B cell (primary cell): ENCODE measurements at regions not wholly inside any gene's neighbourhood (a gene's known extent, or its start where the extent isn't known, plus 50 kb on each side); places are given as distances from the start of the nearest gene placed in this dataset.
"Not testable (repeated sequence)": the region's sequence is repeated elsewhere in the genome, so short reads cannot be mapped to it uniquely, and the experiment has no call there.

Experiments used
- ATAC-seq: fragments of 200-7000 bp; cut with Tn5 transposase; one replicate; pipeline ENCODE4 v1.10.0; 2021; ENCODE audit warnings: low read depth, mild to moderate bottlenecking, moderate number of reproducible peaks, moderate library complexity
- CTCF ChIA-PET: fragments of 350-600 bp; sonication (Branson Sonifier 250); formaldehyde crosslinking; loops from one replicate; lab custom pipeline; 2021; ENCODE audit warnings: antibody characterized with exemption, inconsistent platforms; lab: Charles Lee
- POLR2A ChIA-PET: fragments of 350-600 bp; sonication (Branson Sonifier 250); formaldehyde crosslinking; loops from one replicate; lab custom pipeline; 2021; ENCODE audit warnings: antibody characterized with exemption; lab: Charles Lee
- DNase-seq: peaks from one replicate; pipeline ENCODE4 v3.0.0; 2013
- H2AFZ ChIP-seq: 2 replicates; pipeline ENCODE4 v1.6.1; 2012; ENCODE audit warnings: mild to moderate bottlenecking, low read depth, low read length; ENCODE audit not compliant: insufficient read depth, poor library complexity, severe bottlenecking
- H3K27ac ChIP-seq, 2 donors: 1 replicate in 1 of 2; 2 replicates in 1 of 2; pipeline ENCODE4 v1.5.1; 2012 to 2013; ENCODE audit warnings: low read length in 2 of 2, mild to moderate bottlenecking in 2 of 2, moderate library complexity in 1 of 2
- H3K27me3 ChIP-seq, 4 experiments: fragments of 200-600 bp in 1 of 4; sonication (generic) in 1 of 4; replicated peaks in 1 of 4; 1 replicate in 2 of 4; 2 replicates in 2 of 4; pipeline versions ENCODE4 v1.6.1 to v1.7.0; 2013 to 2016; ENCODE audit warnings: low read length in 3 of 4, mild to moderate bottlenecking in 2 of 4, mixed read lengths in 1 of 4, moderate library complexity in 1 of 4; ENCODE audit not compliant: insufficient read depth in 4 of 4, control insufficient read depth in 3 of 4; ENCODE audit errors: control extremely low read depth in 1 of 4
- H3K36me3 ChIP-seq, 2 experiments: replicated peaks in 1 of 2; 1 replicate in 1 of 2; 2 replicates in 1 of 2; pipeline versions ENCODE4 v1.6.1 to v1.7.1; 2013; ENCODE audit warnings: low read length in 1 of 2; ENCODE audit not compliant: insufficient read depth in 2 of 2, control insufficient read depth in 1 of 2; ENCODE audit errors: control extremely low read depth in 1 of 2, extremely low read depth in 1 of 2
- H3K4me1 ChIP-seq, 2 donors: fragments of 200-600 bp in 1 of 2; sonication (generic) in 1 of 2; 1 replicate in 1 of 2; 2 replicates in 1 of 2; pipeline versions ENCODE4 v1.5.1 to v1.6.1; 2013 to 2017; ENCODE audit warnings: low read length in 2 of 2; ENCODE audit not compliant: control insufficient read depth in 2 of 2, insufficient read depth in 2 of 2
- H3K4me2 ChIP-seq: replicated peaks from 2 replicates; pipeline ENCODE3; 2012; ENCODE audit warnings: mild to moderate bottlenecking, low read depth, low read length; ENCODE audit not compliant: poor library complexity, severe bottlenecking
- H3K4me3 ChIP-seq, 5 experiments: fragments of 200-600 bp in 1 of 5; sonication (generic) in 1 of 5; 1 replicate in 3 of 5; 2 replicates in 2 of 5; pipeline versions ENCODE4 v1.5.1 to v1.7.0; 2011 to 2016; ENCODE audit warnings: low read length in 4 of 5, mild to moderate bottlenecking in 4 of 5, low read depth in 2 of 5, control low read depth in 1 of 5, moderate library complexity in 1 of 5; ENCODE audit not compliant: insufficient read depth in 1 of 5; ENCODE audit errors: control extremely low read depth in 1 of 5, extremely low read depth in 1 of 5
- H3K79me2 ChIP-seq: fragments of 200-600 bp; sonication (generic); one replicate; pipeline ENCODE4 v1.6.0; 2016; ENCODE audit warnings: low read length; ENCODE audit not compliant: control insufficient read depth, insufficient read depth
- H3K9ac ChIP-seq: fragments of 200-600 bp; sonication (generic); 2 replicates; pipeline ENCODE4 v1.6.1; 2017; ENCODE audit warnings: mild to moderate bottlenecking, low read length, moderate library complexity
- H3K9me3 ChIP-seq, 3 donors: one replicate each; pipeline versions ENCODE4 v1.6.1 to v1.7.1; 2013; ENCODE audit warnings: low read length in 2 of 3; ENCODE audit not compliant: control insufficient read depth in 2 of 3, insufficient read depth in 1 of 3; ENCODE audit errors: control extremely low read depth in 1 of 3
- H4K20me1 ChIP-seq: 2 replicates; pipeline ENCODE4 v1.6.0; 2012; ENCODE audit warnings: mild to moderate bottlenecking, low read length; ENCODE audit not compliant: insufficient read depth, control insufficient read depth, poor library complexity, severe bottlenecking
- H3K27ac Mint-ChIP-seq: one replicate; pipeline ENCODE4 v1.8.0; 2021; ENCODE audit warnings: mixed read lengths
- H3K27me3 Mint-ChIP-seq: one replicate; pipeline ENCODE4 v1.8.0; 2021; ENCODE audit warnings: mixed read lengths
- H3K4me1 Mint-ChIP-seq: one replicate; pipeline ENCODE4 v1.8.0; 2021; ENCODE audit warnings: mixed read lengths
- H3K4me3 Mint-ChIP-seq: one replicate; pipeline ENCODE4 v1.8.0; 2021; ENCODE audit warnings: mixed read lengths
- H3K9me3 Mint-ChIP-seq: one replicate; pipeline ENCODE4 v1.8.0; 2022; ENCODE audit warnings: mixed read lengths; ENCODE audit not compliant: insufficient read depth
- EZH2 ChIP-seq: IDR thresholded peaks from 2 replicates; pipeline ENCODE4 v1.6.1; 2012; ENCODE audit warnings: borderline replicate concordance, low read depth, mild to moderate bottlenecking, moderate library complexity, low read length; ENCODE audit not compliant: insufficient read depth, poor library complexity, severe bottlenecking
- WGBS: methylation state at CpG from one replicate; pipeline ENCODE4 v1.1.5; 2013; ENCODE audit warnings: missing lambda C conversion rate; ENCODE audit not compliant: insufficient coverage; 5-methylcytosine and 5-hydroxymethylcytosine counted together
- intact Hi-C: fragments of 100-400 bp; cut with micrococcal nuclease; formaldehyde crosslinking; loops from one replicate; pipeline ENCODE4 v1.10.0; 2022
- TF ChIP-seq, protein P1 (sequence below): fragments of 200-600 bp; IDR thresholded peaks from one replicate; pipeline ENCODE4 v1.8.0; 2022; ENCODE audit warnings: antibody characterized with exemption, mild to moderate bottlenecking

DNA sequence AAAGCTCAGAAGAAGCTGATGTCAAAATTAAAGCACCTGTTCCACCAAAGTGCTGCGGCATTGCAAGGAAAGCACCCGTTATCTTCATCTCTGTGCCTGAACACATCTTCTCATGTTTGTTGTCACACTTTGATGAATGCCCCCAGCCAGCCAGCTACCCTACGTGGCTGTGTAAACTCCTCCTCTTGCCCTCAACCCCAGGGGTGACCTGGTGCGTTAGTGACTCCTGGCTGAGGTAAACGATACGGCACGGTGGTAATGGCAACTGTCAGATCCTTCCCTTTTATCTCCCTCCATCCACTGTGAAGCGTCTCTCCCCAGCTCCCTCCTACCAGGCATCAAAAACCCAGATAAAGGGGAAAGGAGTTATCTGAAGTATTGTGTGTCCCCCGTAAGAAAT, 90.6 kb upstream of the WWC2 start:
- Histone ChIP-seq H4K20me1 (no peaks in the 10 kb centered on the region), H3K79me2 (no peaks in the 10 kb centered on the region), H3K9ac (no peak overlapping the region), H3K4me3 (no peak overlapping the region), H3K4me1 (no peaks in the 10 kb centered on the region), H3K36me3 (no peaks in the 10 kb centered on the region), H3K9me3 (peaks cover 0 to 2% (median 0%) of the 10 kb centered on the region in 3 donors), H3K27me3 (no peaks in the 10 kb centered on the region), H3K27ac (no peak overlapping the region), H3K4me2 (no peak overlapping the region), H2AFZ (no peak overlapping the region)
- ATAC-seq, result no peak
- CTCF ChIA-PET, result interaction anchor here (0.7 kb wide), 1 partner anchor 13 kb away, joined by 4 read pairs; no protein-coding TSS in a partner anchor
- no peak for DNase-seq
- intact Hi-C loops, result no loop called here
- peaks cover 8% of the 10 kb centered on the region for H3K9me3 Mint-ChIP-seq
- H3K27ac Mint-ChIP-seq, result no peak overlapping the region
- peaks cover 5% of the 10 kb centered on the region for H3K27me3 Mint-ChIP-seq
- TF ChIP-seq EZH2, result no peak
- TF ChIP-seq, protein P1, sequence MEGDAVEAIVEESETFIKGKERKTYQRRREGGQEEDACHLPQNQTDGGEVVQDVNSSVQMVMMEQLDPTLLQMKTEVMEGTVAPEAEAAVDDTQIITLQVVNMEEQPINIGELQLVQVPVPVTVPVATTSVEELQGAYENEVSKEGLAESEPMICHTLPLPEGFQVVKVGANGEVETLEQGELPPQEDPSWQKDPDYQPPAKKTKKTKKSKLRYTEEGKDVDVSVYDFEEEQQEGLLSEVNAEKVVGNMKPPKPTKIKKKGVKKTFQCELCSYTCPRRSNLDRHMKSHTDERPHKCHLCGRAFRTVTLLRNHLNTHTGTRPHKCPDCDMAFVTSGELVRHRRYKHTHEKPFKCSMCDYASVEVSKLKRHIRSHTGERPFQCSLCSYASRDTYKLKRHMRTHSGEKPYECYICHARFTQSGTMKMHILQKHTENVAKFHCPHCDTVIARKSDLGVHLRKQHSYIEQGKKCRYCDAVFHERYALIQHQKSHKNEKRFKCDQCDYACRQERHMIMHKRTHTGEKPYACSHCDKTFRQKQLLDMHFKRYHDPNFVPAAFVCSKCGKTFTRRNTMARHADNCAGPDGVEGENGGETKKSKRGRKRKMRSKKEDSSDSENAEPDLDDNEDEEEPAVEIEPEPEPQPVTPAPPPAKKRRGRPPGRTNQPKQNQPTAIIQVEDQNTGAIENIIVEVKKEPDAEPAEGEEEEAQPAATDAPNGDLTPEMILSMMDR, result no peak
- H3K4me1 Mint-ChIP-seq, result no peaks in the 10 kb centered on the region
- WGBS, result 81% methylated on average over 3 of the region's 9 CpGs
- H3K4me3 Mint-ChIP-seq, result no peak overlapping the region
- POLR2A ChIA-PET, result no interaction called here

DNA sequence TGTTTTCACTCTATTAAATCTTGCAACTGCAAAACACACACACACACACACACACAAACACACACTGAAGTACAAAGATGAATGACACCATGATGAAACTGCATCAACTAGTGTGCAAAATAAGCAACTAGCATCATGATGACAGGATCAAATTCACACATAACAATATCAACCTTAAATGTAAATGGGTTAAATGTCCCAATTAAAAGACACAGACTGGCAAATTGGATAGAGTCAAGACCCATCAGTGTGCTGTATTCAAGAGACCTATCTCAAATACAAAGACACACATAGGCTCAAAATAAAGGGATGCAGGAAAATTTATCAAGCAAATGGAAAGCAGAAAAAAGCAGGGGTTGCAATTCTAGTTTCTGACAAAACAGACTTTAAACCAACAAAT, 87.2 kb upstream of the DCTD start:
- H3K9me3 ChIP-seq, H4K20me1 ChIP-seq, intact Hi-C loops, H3K4me2 ChIP-seq, H2AFZ ChIP-seq, CTCF ChIA-PET, H3K27me3 Mint-ChIP-seq, H3K27me3 ChIP-seq, H3K36me3 ChIP-seq, H3K9me3 Mint-ChIP-seq, DNase-seq, H3K27ac ChIP-seq, H3K79me2 ChIP-seq, POLR2A ChIA-PET, H3K9ac ChIP-seq, H3K4me3 ChIP-seq, H3K4me3 Mint-ChIP-seq, H3K4me1 ChIP-seq, ATAC-seq, H3K27ac Mint-ChIP-seq, H3K4me1 Mint-ChIP-seq: not testable (repeated sequence)
